ENCODE measurements at regions not wholly inside any gene's neighbourhood (a gene's known extent, or its start where the extent isn't known, plus 50 kb on each side); places are given as distances from the start of the nearest gene placed in this dataset.

GRCh38 chr2:207338610-207339009 is 172.9 kb upstream of the KLF7 start:
- intact Hi-C loops (cut with micrococcal nuclease; ENCODE audit: unreplicated experiment) (no loop called here), in situ Hi-C loops (cut with HindIII; ENCODE audit: low pct_unique_long_range_greater_than_20kb, low sequenced_read_pairs) (no loop called here)
- no peak for ATAC-seq
- POLR2A ChIA-PET: no interaction called here
- DNase-seq (ENCODE audit: low read depth, low spot score): no peak
- Histone ChIP-seq H3K4me3 (ENCODE audit: low read depth in 2 of 2, low read length in 2 of 2) (no peak overlapping the region), H3K27me3 (ENCODE audit: control insufficient read depth, insufficient read depth, low read length) (no peaks in the 10 kb centered on the region), H3K36me3 (ENCODE audit: control insufficient read depth, insufficient read depth, low read length) (no peaks in the 10 kb centered on the region), H3K27ac (ENCODE audit: low read length) (no peak overlapping the region), H3K4me1 (ENCODE audit: control insufficient read depth, insufficient read depth, low read length) (peaks cover 19% of the 10 kb centered on the region), H3K9me3 (ENCODE audit: control insufficient read depth, insufficient read depth, low read depth, low read length) (no peaks in the 10 kb centered on the region)
- BruUV-seq (replicated peaks): no TSS peak
- CTCF ChIA-PET: no interaction called here
- TF ChIP-seq SIN3A (IDR thresholded peaks at IDR 0.05; ENCODE audit: borderline replicate concordance, insufficient read depth, low read depth, low read length) (no peak), TCF7L2 (IDR thresholded peaks at IDR 0.05; ENCODE audit: low read depth, low read length) (no peak), CTCF (IDR thresholded peaks at IDR 0.05) (no peak), REST (IDR thresholded peaks at IDR 0.05; ENCODE audit: insufficient read depth in 1 of 2, low read depth in 2 of 2, low read length in 1 of 2) (no peak), POLR2AphosphoS5 (IDR thresholded peaks at IDR 0.05; ENCODE audit: low read depth, low read length) (no peak)

DNA sequence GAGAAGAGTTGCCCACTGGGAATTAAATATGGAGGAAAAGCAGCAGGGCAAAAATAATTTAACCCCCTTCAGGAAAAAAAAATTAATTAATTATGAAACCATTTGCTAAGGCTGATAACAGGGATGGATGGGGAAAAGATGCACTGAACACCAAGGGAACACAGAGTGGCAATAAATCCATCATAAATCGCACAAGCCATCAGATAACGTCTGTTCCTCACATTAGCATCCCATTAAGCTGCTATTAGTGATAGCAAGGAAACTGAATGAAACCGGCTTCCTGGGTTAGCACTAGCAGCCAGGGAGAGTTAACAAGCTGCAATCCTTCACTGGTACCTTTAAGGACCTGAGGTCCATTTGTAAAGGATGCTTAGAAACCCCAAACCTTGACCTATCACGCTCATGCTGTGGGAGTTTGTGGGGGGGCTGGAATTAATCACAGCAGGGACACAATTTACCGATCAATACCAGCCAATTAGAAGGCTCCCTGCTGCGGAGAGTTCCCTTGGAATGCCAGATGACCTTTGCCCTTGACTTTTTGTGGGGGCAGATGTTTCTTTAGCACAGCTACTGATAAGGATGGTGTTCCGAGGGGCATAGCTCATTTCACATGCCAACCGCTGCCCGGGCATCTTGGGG is 175.5 kb upstream of the KLF7 start:
- Histone ChIP-seq H3K27me3 (ENCODE audit: control insufficient read depth, insufficient read depth, low read length) (no peaks in the 10 kb centered on the region), H3K4me1 (ENCODE audit: control insufficient read depth, insufficient read depth, low read length) (peaks cover 4% of the 10 kb centered on the region; the same call in 1 of the 2 replicates), H3K36me3 (ENCODE audit: control insufficient read depth, insufficient read depth, low read length) (no peaks in the 10 kb centered on the region), H3K4me3 (ENCODE audit: low read depth in 2 of 2, low read length in 2 of 2) (no peak overlapping the region), H3K27ac (ENCODE audit: low read length) (no peak overlapping the region), H3K9me3 (ENCODE audit: control insufficient read depth, insufficient read depth, low read depth, low read length) (no peaks in the 10 kb centered on the region)
- in situ Hi-C loops (cut with HindIII; ENCODE audit: low pct_unique_long_range_greater_than_20kb, low sequenced_read_pairs) (no loop called here), intact Hi-C loops (cut with micrococcal nuclease; ENCODE audit: unreplicated experiment) (no loop called here)
- no peak for TF ChIP-seq SIN3A (IDR thresholded peaks at IDR 0.05; ENCODE audit: borderline replicate concordance, insufficient read depth, low read depth, low read length)
- no peak for TF ChIP-seq CTCF (IDR thresholded peaks at IDR 0.05)
- no peak for TF ChIP-seq POLR2AphosphoS5 (IDR thresholded peaks at IDR 0.05; ENCODE audit: low read depth, low read length)
- no peak for TF ChIP-seq REST (IDR thresholded peaks at IDR 0.05; ENCODE audit: insufficient read depth in 1 of 2, low read depth in 2 of 2, low read length in 1 of 2)
- TF ChIP-seq TCF7L2 (IDR thresholded peaks at IDR 0.05; ENCODE audit: low read depth, low read length): no peak
- ChIA-PET CTCF (no interaction called here), POLR2A (interaction anchor here (0.6 kb wide), 1 partner anchor 337 kb away, joined by 7 read pairs; no protein-coding TSS in a partner anchor)
- no TSS peak for BruUV-seq (replicated peaks)
- no peak for ATAC-seq
- DNase-seq (ENCODE audit: low read depth, low spot score): no peak

Data from Panc1 (cell line).